Esophagus (tissue), 2 donors: ENCODE measurements at regions not wholly inside any gene's neighbourhood (a gene's known extent, or its start where the extent isn't known, plus 50 kb on each side); places are given as distances from the start of the nearest gene placed in this dataset.
"Not testable (repeated sequence)": the region's sequence is repeated elsewhere in the genome, so short reads cannot be mapped to it uniquely, and the experiment has no call there.

Source experiments
- H3K27ac ChIP-seq, 2 donors: one replicate each; pipeline ENCODE4 v1.5.1; 2013; ENCODE audit warnings: low read depth in 2 of 2, mild to moderate bottlenecking in 2 of 2, inconsistent platforms in 1 of 2, low read length in 1 of 2, moderate library complexity in 1 of 2
- H3K27me3 ChIP-seq, 2 donors: one replicate each; pipeline ENCODE4 v1.6.1; 2013; ENCODE audit warnings: low read length in 2 of 2, control low read depth in 1 of 2, mild to moderate bottlenecking in 1 of 2; ENCODE audit not compliant: insufficient read depth in 2 of 2, control insufficient read depth in 1 of 2
- H3K36me3 ChIP-seq, 2 donors: one replicate each; pipeline ENCODE4 v1.6.1; 2013; ENCODE audit warnings: low read length in 1 of 2; ENCODE audit not compliant: control insufficient read depth in 2 of 2, insufficient read depth in 2 of 2
- H3K4me1 ChIP-seq, 2 donors: one replicate each; pipeline ENCODE4 v1.6.1; 2013; ENCODE audit warnings: low read length in 1 of 2; ENCODE audit not compliant: control insufficient read depth in 2 of 2, insufficient read depth in 2 of 2
- H3K4me3 ChIP-seq, 2 donors: one replicate each; pipeline ENCODE4 v1.5.1; 2013; ENCODE audit warnings: low read length in 2 of 2, mild to moderate bottlenecking in 2 of 2, low read depth in 1 of 2, moderate library complexity in 1 of 2
- H3K9me3 ChIP-seq, 2 donors: one replicate each; pipeline ENCODE4 v1.6.1; 2013; ENCODE audit warnings: mild to moderate bottlenecking in 2 of 2, low read depth in 1 of 2, low read length in 1 of 2, moderate library complexity in 1 of 2; ENCODE audit not compliant: control insufficient read depth in 2 of 2, insufficient read depth in 1 of 2
- whole genome bisulfite sequencing, 2 donors: extraction: QIAGEN DNeasy Blood & Tissue Kit; methylation state at CpG; one replicate each; pipeline ENCODE4 v1.1.7; 2013; 5-methylcytosine and 5-hydroxymethylcytosine counted together
- donor health status: healthy with polysubstance abuse.
- donor health status: Bipolar disorder and iron deficiency.

DNA sequence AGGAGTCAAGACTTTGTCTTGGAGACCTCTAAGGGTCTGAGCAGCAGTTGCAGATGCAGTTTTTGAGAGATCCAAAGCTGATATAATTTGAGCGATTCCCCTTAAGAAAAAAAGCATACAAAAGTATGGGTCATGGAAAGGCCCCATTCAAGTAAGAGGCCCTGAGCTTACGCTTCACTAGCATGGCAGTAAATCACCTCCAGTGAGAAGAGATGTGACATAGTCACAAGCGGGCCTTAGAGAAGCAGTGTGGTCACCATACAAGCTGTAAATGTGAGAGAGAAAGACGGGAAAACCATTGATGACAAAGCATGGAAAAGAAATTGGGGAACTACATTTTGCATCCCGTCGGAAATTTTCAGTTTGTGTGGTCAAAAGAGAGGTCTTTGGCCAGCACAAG is 70.6 kb upstream of the GSC start:
- H3K27ac ChIP-seq, result no peak overlapping the region
- WGBS, 2 donors, result 87 to 93% methylated on average over 6 of the region's 6 CpGs

GRCh38 chr14:94839348-94839747 is 69.4 kb upstream of the GSC start:
- no peaks in the 10 kb centered on the region for H3K27me3 ChIP-seq
- H3K27ac ChIP-seq, result no peak overlapping the region
- WGBS, 2 donors, result 62 to 68% methylated on average over 4 of the region's 4 CpGs
- no peaks in the 10 kb centered on the region for H3K9me3 ChIP-seq
- no peaks in the 10 kb centered on the region for H3K36me3 ChIP-seq
- no peaks in the 10 kb centered on the region for H3K4me1 ChIP-seq
- H3K4me3 ChIP-seq, result no peak overlapping the region

More for the DNA sequence above, 70.6 kb upstream of the GSC start:
- Histone ChIP-seq H3K27me3 (no peaks in the 10 kb centered on the region), H3K4me1 (no peaks in the 10 kb centered on the region), H3K4me3 (no peak overlapping the region), H3K36me3 (no peaks in the 10 kb centered on the region), H3K9me3 (no peaks in the 10 kb centered on the region)

DNA sequence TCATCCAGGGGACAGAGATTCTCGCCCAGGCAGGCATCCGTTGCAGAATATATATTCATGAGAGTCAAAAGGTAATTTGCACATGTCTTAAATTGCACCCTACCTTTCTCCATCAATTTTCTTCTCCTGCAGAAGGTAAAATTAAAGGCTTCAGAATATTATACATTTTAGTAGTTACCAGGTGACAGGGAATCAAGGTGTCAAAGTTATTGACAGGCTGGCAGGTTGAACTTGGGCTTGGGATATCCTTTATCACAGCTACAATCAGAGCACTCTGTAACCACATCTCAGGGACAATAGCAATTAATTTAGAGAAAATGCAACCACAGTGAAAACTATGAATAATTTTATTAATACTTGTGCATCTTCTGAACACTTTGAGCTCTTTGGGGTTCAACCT is 66.9 kb upstream of the GSC start:
- Histone ChIP-seq H3K27me3 (no peaks in the 10 kb centered on the region), H3K4me1 (no peaks in the 10 kb centered on the region), H3K9me3 (no peaks in the 10 kb centered on the region), H3K27ac (no peak overlapping the region), H3K4me3 (no peak overlapping the region), H3K36me3 (no peaks in the 10 kb centered on the region)
- WGBS, 2 donors, result 78 to 91% methylated on average over 2 of the region's 2 CpGs

- H3K27ac ChIP-seq, result no peak overlapping the region
- no peaks in the 10 kb centered on the region for H3K4me1 ChIP-seq
- no peaks in the 10 kb centered on the region for H3K27me3 ChIP-seq
- H3K36me3 ChIP-seq, result no peaks in the 10 kb centered on the region
- 81 to 83% methylated on average over 5 of the region's 5 CpGs for WGBS, 2 donors
- H3K4me3 ChIP-seq, result no peak overlapping the region
- no peaks in the 10 kb centered on the region for H3K9me3 ChIP-seq
Observed at GRCh38 chr14:94833633-94834032, 63.7 kb upstream of the GSC start.

DNA sequence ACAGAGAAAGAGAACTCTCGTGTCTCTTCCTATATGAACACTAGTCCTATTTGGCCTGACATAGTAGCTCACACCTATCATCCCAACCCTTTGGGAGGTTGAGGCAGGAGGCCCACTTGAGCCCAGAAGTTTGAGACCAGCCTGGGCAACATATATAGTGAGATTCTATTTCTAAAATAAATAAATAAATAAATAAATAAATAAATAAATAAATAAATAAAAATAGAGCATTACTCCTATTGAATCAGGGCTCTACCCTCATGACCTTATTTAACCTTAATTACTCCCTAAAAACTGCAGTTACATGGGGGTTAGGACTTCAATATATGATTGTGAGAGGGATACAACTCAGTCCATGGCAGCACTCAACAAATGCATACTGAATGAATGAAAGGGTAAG is 61.2 kb upstream of the GSC start:
- H3K27me3 ChIP-seq, result no peaks in the 10 kb centered on the region
- H3K4me3 ChIP-seq, result no peak overlapping the region
- H3K9me3 ChIP-seq, result no peaks in the 10 kb centered on the region
- no peaks in the 10 kb centered on the region for H3K4me1 ChIP-seq
- H3K36me3 ChIP-seq, result no peaks in the 10 kb centered on the region
- H3K27ac ChIP-seq, result no peak overlapping the region
- WGBS, 2 donors, result 40 to 44% methylated on average over 1 of the region's 1 CpG

- WGBS, 2 donors, result 29 to 44% methylated on average over 7 of the region's 7 CpGs
- H3K36me3 ChIP-seq, result no peaks in the 10 kb centered on the region
- no peaks in the 10 kb centered on the region for H3K9me3 ChIP-seq
- no peaks in the 10 kb centered on the region for H3K27me3 ChIP-seq
- H3K4me3 ChIP-seq, result no peak overlapping the region
- no peaks in the 10 kb centered on the region for H3K4me1 ChIP-seq
- no peak overlapping the region for H3K27ac ChIP-seq
Observed at GRCh38 chr14:94827711-94828447, 58.0 kb upstream of the GSC start.

DNA sequence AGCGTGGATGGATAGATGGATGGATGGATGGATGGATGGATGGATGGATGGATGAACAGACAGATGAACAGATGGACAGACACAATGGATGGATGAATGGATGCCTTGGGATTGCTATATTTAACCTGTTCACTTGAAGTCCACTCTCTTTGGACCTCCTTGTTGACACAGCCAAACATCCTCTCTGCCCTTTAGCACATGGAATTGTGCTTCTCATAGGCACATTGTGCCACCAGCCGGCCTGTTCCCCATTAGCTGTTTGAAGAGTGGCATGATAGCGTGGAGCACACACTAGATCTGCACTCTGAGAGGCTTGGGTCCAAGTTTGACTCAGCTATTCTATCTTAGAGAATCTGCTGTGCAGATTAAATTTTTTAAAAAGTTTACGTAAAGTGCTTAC is 56.9 kb upstream of the GSC start:
- H3K4me1 ChIP-seq, result no peaks in the 10 kb centered on the region
- no peaks in the 10 kb centered on the region for H3K36me3 ChIP-seq
- H3K27ac ChIP-seq, result no peak overlapping the region
- H3K9me3 ChIP-seq, result no peaks in the 10 kb centered on the region
- 74 to 87% methylated on average over 4 of the region's 4 CpGs for WGBS, 2 donors
- no peaks in the 10 kb centered on the region for H3K27me3 ChIP-seq
- no peak overlapping the region for H3K4me3 ChIP-seq

- Histone ChIP-seq H3K27ac (no peak overlapping the region), H3K27me3 (no peaks in the 10 kb centered on the region), H3K9me3 (peaks cover 0 to 2% of the 10 kb centered on the region in 2 donors), H3K4me3 (no peak overlapping the region), H3K36me3 (no peaks in the 10 kb centered on the region), H3K4me1 (no peaks in the 10 kb centered on the region)
- 66 to 68% methylated on average over 8 of the region's 8 CpGs for WGBS, 2 donors
Observed at GRCh38 chr14:94823556-94824341, 53.8 kb upstream of the GSC start.

DNA sequence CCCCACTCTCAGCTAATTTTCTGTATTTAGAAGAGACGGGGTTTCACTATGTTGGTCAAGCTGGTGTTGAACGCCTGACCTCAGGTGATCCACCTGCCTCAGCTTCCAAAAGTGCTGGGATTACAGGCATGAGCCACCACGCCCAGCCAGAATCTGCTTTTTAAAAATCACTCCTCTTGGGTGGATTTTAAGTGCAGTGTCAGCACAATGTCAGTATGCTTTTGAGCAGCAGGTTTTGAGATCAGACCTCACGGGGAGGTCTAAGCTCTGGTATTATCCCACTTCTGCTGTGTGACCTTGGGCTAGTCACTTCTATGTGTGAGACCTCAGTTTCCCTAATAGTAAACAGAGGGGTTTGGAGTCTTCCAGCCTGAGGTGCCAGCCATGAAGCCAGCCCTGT is 51.8 kb upstream of the GSC start:
- Histone ChIP-seq H3K4me1 (no peaks in the 10 kb centered on the region), H3K4me3 (no peak overlapping the region), H3K9me3 (peaks cover 0 to 2% of the 10 kb centered on the region in 2 donors), H3K27ac (no peak overlapping the region), H3K27me3 (no peaks in the 10 kb centered on the region), H3K36me3 (no peaks in the 10 kb centered on the region)
- 84 to 86% methylated on average over 4 of the region's 4 CpGs for WGBS, 2 donors

GRCh38 chr14:94820932-94821331 is 51.0 kb upstream of the GSC start:
- H3K4me3 ChIP-seq, H3K27me3 ChIP-seq, H3K4me1 ChIP-seq, H3K9me3 ChIP-seq, H3K27ac ChIP-seq, H3K36me3 ChIP-seq: not testable (repeated sequence)
- 50 to 72% methylated on average over 1 of the region's 1 CpG for WGBS, 2 donors
